Gastroesophageal sphincter (tissue), 4 donors: ENCODE measurements at regions not wholly inside any gene's neighbourhood (a gene's known extent, or its start where the extent isn't known, plus 50 kb on each side); places are given as distances from the start of the nearest gene placed in this dataset.

Experiments
- ATAC-seq: fragments of 150-250 bp; one replicate; pipeline ENCODE4 v1.9.1; 2016; ENCODE audit warnings: mild to moderate bottlenecking, moderate library complexity
- H3K27ac ChIP-seq, 4 donors: fragments of 200-600 bp; sonication (generic) in 3 of 4; 1 replicate in 3 of 4; 2 replicates in 1 of 4; pipeline ENCODE4 v1.5.1; 2016 to 2019
- H3K27me3 ChIP-seq: fragments of 200-600 bp; sonication (generic); one replicate; pipeline ENCODE4 v1.5.1; 2019
- H3K36me3 ChIP-seq, 2 donors: fragments of 200-600 bp; sonication (generic); one replicate each; pipeline ENCODE4 v1.5.1; 2019; ENCODE audit warnings: control low read depth in 1 of 2
- H3K4me1 ChIP-seq, 3 donors: fragments of 200-600 bp; sonication (generic); 1 replicate in 2 of 3; 2 replicates in 1 of 3; pipeline ENCODE4 v1.5.1; 2016 to 2019; ENCODE audit warnings: control low read depth in 2 of 3
- H3K4me3 ChIP-seq, 2 donors: fragments of 200-600 bp; sonication (generic); one replicate each; pipeline ENCODE4 v1.5.1; 2019; ENCODE audit warnings: mild to moderate bottlenecking in 1 of 2, moderate library complexity in 1 of 2
- H3K9me3 ChIP-seq, 3 donors: fragments of 200-600 bp; sonication (generic); one replicate each; pipeline ENCODE4 v1.5.1; 2017 to 2019; ENCODE audit warnings: control low read depth in 2 of 3
- EP300 ChIP-seq: sonication (generic); formaldehyde crosslinking; IDR thresholded peaks from one replicate; pipeline ENCODE4 v1.6.1; 2017; ENCODE audit warnings: antibody characterized with exemption, mild to moderate bottlenecking
- POLR2A ChIP-seq, 2 donors: fragments of 450-650 bp; IDR thresholded peaks; one replicate each; pipeline ENCODE4 v1.6.1; 2017; ENCODE audit warnings: antibody characterized with exemption in 2 of 2, mild to moderate bottlenecking in 2 of 2, moderate library complexity in 1 of 2
- POLR2AphosphoS5 ChIP-seq: sonication (generic); formaldehyde crosslinking; IDR thresholded peaks from one replicate; pipeline ENCODE4 v1.6.1; 2017; ENCODE audit warnings: antibody characterized with exemption
- WGBS, 2 donors: methylation state at CpG; one replicate each; pipeline ENCODE4 v1.1.5; 2018; ENCODE audit warnings: low coverage in 1 of 2; 5-methylcytosine and 5-hydroxymethylcytosine counted together
- TF ChIP-seq, protein P1 (sequence below), 4 experiments: fragments of 200-600 bp in 2 of 4; fragments of 450-650 bp in 2 of 4; sonication (generic) in 1 of 4; IDR thresholded peaks; one replicate each; pipeline ENCODE4 v1.5.1; 2017 to 2019; ENCODE audit warnings: antibody characterized with exemption in 4 of 4, mild to moderate bottlenecking in 2 of 4, moderate library complexity in 2 of 4

DNA sequence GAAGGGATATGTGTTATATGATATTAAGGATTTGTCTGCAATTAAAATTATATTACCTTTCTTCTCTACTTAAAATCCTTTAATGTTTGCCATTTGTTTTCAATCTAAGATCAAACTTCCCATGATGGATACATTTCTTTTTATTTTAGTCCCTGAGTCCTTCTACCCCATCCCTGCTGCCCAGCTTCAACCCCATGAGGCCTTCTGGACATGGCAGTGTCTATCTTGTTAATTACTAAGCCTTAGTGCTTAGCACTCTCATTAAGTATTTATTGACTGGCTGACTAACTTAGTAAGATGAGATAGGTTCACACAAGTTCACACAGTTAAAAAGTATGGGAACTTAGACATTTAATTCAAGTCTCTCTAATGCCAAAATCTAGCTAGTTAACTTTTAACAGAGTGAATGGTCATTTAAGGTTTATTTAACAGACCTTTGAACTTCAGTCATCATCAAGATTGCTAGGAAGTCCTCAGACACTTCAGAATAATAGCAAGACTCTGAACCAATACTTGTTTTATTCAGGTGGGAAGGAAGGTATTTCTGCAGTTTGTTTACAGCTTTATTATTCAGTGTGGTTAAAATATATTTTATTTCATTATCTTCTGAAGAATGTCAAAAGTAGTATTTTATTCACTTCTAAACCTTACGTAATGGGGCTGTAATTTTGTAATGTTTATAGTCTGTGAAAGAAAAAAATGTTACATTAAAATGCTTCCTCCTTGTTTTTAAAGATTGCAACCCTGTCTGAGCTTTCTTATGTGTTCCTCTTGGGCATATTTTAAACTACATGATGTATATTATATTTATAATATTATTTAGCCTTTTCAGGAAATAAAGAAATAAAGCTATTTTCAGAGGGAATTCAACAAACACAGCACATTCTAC, 848.9 kb downstream of the REEP3 start:
- Histone ChIP-seq H3K27ac (no peak overlapping the region), H3K4me3 (no peak overlapping the region), H3K27me3 (no peaks in the 10 kb centered on the region), H3K4me1 (no peaks in the 10 kb centered on the region), H3K36me3 (no peaks in the 10 kb centered on the region), H3K9me3 (no peaks in the 10 kb centered on the region)
- ATAC-seq = no peak
- 32 to 43% methylated on average over 1 of the region's 1 CpG for WGBS, 2 donors
- TF ChIP-seq EP300 (no peak), POLR2A (IDR thresholded peaks at IDR 0.05) (no peak), POLR2AphosphoS5 (no peak)
- TF ChIP-seq, protein P1, sequence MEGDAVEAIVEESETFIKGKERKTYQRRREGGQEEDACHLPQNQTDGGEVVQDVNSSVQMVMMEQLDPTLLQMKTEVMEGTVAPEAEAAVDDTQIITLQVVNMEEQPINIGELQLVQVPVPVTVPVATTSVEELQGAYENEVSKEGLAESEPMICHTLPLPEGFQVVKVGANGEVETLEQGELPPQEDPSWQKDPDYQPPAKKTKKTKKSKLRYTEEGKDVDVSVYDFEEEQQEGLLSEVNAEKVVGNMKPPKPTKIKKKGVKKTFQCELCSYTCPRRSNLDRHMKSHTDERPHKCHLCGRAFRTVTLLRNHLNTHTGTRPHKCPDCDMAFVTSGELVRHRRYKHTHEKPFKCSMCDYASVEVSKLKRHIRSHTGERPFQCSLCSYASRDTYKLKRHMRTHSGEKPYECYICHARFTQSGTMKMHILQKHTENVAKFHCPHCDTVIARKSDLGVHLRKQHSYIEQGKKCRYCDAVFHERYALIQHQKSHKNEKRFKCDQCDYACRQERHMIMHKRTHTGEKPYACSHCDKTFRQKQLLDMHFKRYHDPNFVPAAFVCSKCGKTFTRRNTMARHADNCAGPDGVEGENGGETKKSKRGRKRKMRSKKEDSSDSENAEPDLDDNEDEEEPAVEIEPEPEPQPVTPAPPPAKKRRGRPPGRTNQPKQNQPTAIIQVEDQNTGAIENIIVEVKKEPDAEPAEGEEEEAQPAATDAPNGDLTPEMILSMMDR (IDR thresholded peaks at IDR 0.05) = no peak

DNA sequence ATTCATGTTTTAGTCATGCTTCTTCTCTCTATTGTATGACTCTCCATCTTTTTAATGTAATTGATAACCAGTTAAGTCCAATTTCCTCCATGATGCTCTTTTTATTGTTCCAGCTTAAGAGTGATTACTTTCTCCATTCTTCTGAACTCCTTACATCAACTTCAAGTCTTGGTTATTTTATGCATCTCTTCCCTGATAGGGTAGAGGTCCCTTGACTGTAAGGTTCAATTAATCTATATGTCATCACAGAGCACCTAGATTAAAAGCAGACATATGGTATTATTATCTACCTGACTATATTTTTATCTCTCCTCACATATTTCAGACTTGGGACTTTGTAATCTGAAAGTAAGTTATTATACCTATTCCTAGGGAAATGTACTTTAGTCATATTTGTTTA, 853.1 kb downstream of the REEP3 start:
- Histone ChIP-seq H3K36me3 (no peaks in the 10 kb centered on the region), H3K4me1 (no peaks in the 10 kb centered on the region), H3K9me3 (peaks cover 0 to 7% (median 0%) of the 10 kb centered on the region in 3 donors), H3K4me3 (no peak overlapping the region), H3K27me3 (no peaks in the 10 kb centered on the region), H3K27ac (no peak overlapping the region)
- TF ChIP-seq, protein P1 (IDR thresholded peaks at IDR 0.05) = no peak
- no peak for TF ChIP-seq EP300
- no peak for TF ChIP-seq POLR2AphosphoS5
- no peak for TF ChIP-seq POLR2A (IDR thresholded peaks at IDR 0.05)
- no peak for ATAC-seq

DNA sequence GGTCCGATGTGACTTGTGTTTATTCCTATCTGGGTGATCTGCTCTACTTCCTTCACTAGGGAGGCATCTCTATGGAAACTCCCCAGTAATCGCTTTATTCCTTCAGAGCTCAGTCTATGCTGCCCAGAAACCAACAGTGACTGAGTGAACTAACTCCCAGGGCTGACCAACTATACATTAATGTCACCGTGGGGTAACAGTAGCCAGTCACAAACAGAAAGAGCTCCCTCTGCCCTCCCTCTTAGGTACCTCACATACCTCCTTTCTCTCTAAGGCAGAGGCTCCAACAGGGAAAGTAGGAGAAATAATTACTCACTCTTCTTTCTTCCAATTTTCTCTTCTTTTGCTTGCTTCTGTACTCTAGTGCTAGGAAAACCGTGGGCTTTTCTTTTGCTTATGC, 855.0 kb downstream of the REEP3 start:
- H3K27ac ChIP-seq = no peak overlapping the region
- WGBS, 2 donors = 25 to 33% methylated on average over 1 to 3 of the region's 4 CpGs
- ATAC-seq = no peak
- H3K9me3 ChIP-seq = peaks cover 0 to 7% (median 0%) of the 10 kb centered on the region in 3 donors
- H3K27me3 ChIP-seq = no peaks in the 10 kb centered on the region
- no peak for TF ChIP-seq EP300
- no peak for TF ChIP-seq POLR2AphosphoS5
- TF ChIP-seq, protein P1 (IDR thresholded peaks at IDR 0.05) = no peak
- H3K36me3 ChIP-seq = no peaks in the 10 kb centered on the region
- H3K4me3 ChIP-seq = no peak overlapping the region
- no peaks in the 10 kb centered on the region for H3K4me1 ChIP-seq

DNA sequence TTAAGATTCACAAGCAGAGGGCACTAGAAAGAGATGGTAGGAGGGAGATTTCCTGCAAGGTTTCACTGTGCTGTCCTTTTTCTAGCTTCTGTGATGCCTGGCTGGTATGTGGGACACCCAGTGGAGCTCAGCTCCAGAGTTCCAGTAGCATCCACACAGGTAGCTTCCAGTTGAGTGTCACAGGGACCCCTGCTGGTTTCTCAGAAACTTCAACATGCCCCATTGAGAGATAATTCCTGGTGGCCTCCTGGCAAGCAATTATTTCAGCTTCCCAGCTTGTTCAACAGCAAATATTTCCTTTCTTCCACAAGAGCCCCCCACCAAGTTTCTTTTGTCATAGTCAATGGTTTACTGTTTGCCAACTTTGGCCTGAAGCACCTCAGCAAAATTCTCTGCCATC, 858.7 kb downstream of the REEP3 start:
- Histone ChIP-seq H3K4me3 (no peak overlapping the region), H3K27me3 (no peaks in the 10 kb centered on the region), H3K36me3 (no peaks in the 10 kb centered on the region), H3K27ac (no peak overlapping the region), H3K4me1 (no peaks in the 10 kb centered on the region), H3K9me3 (peaks cover 0 to 16% (median 0%) of the 10 kb centered on the region in 3 donors)
- no peak for TF ChIP-seq POLR2AphosphoS5
- TF ChIP-seq, protein P1 (IDR thresholded peaks at IDR 0.05) = no peak
- no peak for TF ChIP-seq EP300
- TF ChIP-seq POLR2A (IDR thresholded peaks at IDR 0.05) = no peak
- ATAC-seq = no peak

DNA sequence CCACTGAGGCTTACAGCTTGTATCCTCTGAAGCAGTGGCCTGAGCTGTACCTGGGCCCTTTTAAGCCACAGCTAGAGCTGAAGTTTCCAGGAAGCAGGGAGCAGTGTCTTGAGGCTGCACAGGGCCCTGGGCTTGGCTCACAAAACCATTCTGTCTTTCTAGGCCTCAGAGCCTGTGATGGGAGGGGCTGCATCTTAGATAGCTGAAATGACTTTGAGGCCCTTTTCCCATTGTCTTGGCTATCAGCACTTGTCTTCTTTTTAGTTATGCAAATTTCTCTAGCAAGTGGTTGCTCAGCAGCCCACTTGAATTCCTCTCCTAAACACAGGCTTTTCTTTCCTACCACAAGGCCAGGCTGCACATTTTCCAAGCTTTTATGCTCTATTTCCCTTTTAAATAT, 864.2 kb downstream of the REEP3 start:
- H3K4me1 ChIP-seq = no peaks in the 10 kb centered on the region
- ATAC-seq = no peak
- H3K36me3 ChIP-seq = no peaks in the 10 kb centered on the region
- TF ChIP-seq EP300 (no peak), POLR2A (IDR thresholded peaks at IDR 0.05) (no peak), POLR2AphosphoS5 (no peak)
- TF ChIP-seq, protein P1 (IDR thresholded peaks at IDR 0.05) = no peak
- peaks cover 0 to 20% (median 0%) of the 10 kb centered on the region in 3 donors for H3K9me3 ChIP-seq
- H3K4me3 ChIP-seq = no peak overlapping the region
- no peak overlapping the region for H3K27ac ChIP-seq
- no peaks in the 10 kb centered on the region for H3K27me3 ChIP-seq
